Heart left ventricle (tissue), 16 donors: ENCODE measurements at regions not wholly inside any gene's neighbourhood (a gene's known extent, or its start where the extent isn't known, plus 50 kb on each side); places are given as distances from the start of the nearest gene placed in this dataset.

Source experiments
- ATAC-seq, 4 donors: fragments of 200-7000 bp; cut with Tn5 transposase; one replicate each; pipeline ENCODE4 v1.9.1; 2020 to 2022; ENCODE audit warnings: moderate library complexity in 4 of 4, mild to moderate bottlenecking in 3 of 4, moderate number of reproducible peaks in 1 of 4
- DNase-seq, 5 donors: peaks; one replicate each; pipeline ENCODE4 v3.0.0-alpha.2; 2020
- H3K27ac ChIP-seq, 12 donors: fragments of 200-600 bp; sonication (generic) in 4 of 12; one replicate each; pipeline versions ENCODE4 v1.5.0 to v1.8.0; 2016 to 2022; ENCODE audit warnings: mild to moderate bottlenecking in 2 of 12
- H3K27me3 ChIP-seq, 9 donors: fragments of 200-600 bp; sonication (generic) in 2 of 9; one replicate each; pipeline versions ENCODE4 v1.5.1 to v1.8.0; 2016 to 2022; ENCODE audit warnings: mild to moderate bottlenecking in 3 of 9
- H3K36me3 ChIP-seq, 9 donors: fragments of 200-600 bp; sonication (generic) in 2 of 9; one replicate each; pipeline versions ENCODE4 v1.5.0 to v1.8.0; 2018 to 2022; ENCODE audit warnings: mild to moderate bottlenecking in 2 of 9
- H3K4me1 ChIP-seq, 12 donors: fragments of 200-600 bp; sonication (generic) in 4 of 12; one replicate each; pipeline versions ENCODE4 v1.5.0 to v1.8.0; 2016 to 2022; ENCODE audit warnings: mild to moderate bottlenecking in 3 of 12
- H3K4me3 ChIP-seq, 12 donors: fragments of 200-600 bp; sonication (generic) in 4 of 12; one replicate each; pipeline versions ENCODE4 v1.5.0 to v1.8.0; 2017 to 2022; ENCODE audit warnings: mild to moderate bottlenecking in 9 of 12, moderate library complexity in 4 of 12
- H3K9me3 ChIP-seq, 12 donors: fragments of 200-600 bp; sonication (generic) in 4 of 12; one replicate each; pipeline versions ENCODE4 v1.5.0 to v1.8.0; 2016 to 2022; ENCODE audit warnings: mild to moderate bottlenecking in 1 of 12
- CTCF ChIP-seq, 12 donors: fragments of 200-600 bp; sonication (generic) in 4 of 12; IDR thresholded peaks; one replicate each; pipeline versions ENCODE4 v1.5.0 to v1.8.0; 2018 to 2022; ENCODE audit warnings: antibody characterized with exemption in 12 of 12, mild to moderate bottlenecking in 5 of 12
- POLR2A ChIP-seq, 2 donors: fragments of 450-650 bp; IDR thresholded peaks; one replicate each; pipeline ENCODE4 v1.6.1; 2017; ENCODE audit warnings: antibody characterized with exemption in 2 of 2, mild to moderate bottlenecking in 2 of 2, moderate library complexity in 2 of 2
- WGBS, 4 donors: extraction: QIAGEN DNeasy Blood & Tissue Kit in 2 of 4; methylation state at CpG; one replicate each; pipeline versions ENCODE4 v1.1.5 to v1.1.7; 2013 to 2018; 5-methylcytosine and 5-hydroxymethylcytosine counted together
- intact Hi-C, 10 donors: fragments of 100-400 bp; cut with DNase I; formaldehyde crosslinking; loops; one replicate each; pipeline versions ENCODE4 v1.11.1 to v1.14.2; 2022
- donor health status: ischemic (EF 13 %, LVEDD 7.1; RV severe dilation, severe dysfunction).
- donor health status: healthy with polysubstance abuse.
- donor health status: DM: no; HTN: yes; CAD: no.
- donor health status: DM: no; HTN: no; CAD: no.
- donor health status: ischemic (EF 25% LVEDD 6.9; RV normal size, moderate dysfunction).
- donor health status: ischemic (EF 25% LVEDD 5.7; RV mildly dilated, moderate dysfunction).
- donor health status: healthy.
- donor health status: DM: yes; HTN: yes; CAD: no.
- donor health status: ischemic (EF 35%, LVEDD 5.7; RV mildly dilated, moderate dysfunction).
- donor health status: nonischemic (EF 11% LVEDD 7.7; RV severe dilation, severe dysfunction).
- donor health status: DM: yes; HTN: yes; CAD: no.
- donor health status: PGD.
- donor health status: ischemic (EF 29% LVEDD 5.4; RV normal size, mild dysfunction).
- donor health status: nonischemic (EF 23%, LVEDD 6.1; RV moderate dilation, normal function).

DNA sequence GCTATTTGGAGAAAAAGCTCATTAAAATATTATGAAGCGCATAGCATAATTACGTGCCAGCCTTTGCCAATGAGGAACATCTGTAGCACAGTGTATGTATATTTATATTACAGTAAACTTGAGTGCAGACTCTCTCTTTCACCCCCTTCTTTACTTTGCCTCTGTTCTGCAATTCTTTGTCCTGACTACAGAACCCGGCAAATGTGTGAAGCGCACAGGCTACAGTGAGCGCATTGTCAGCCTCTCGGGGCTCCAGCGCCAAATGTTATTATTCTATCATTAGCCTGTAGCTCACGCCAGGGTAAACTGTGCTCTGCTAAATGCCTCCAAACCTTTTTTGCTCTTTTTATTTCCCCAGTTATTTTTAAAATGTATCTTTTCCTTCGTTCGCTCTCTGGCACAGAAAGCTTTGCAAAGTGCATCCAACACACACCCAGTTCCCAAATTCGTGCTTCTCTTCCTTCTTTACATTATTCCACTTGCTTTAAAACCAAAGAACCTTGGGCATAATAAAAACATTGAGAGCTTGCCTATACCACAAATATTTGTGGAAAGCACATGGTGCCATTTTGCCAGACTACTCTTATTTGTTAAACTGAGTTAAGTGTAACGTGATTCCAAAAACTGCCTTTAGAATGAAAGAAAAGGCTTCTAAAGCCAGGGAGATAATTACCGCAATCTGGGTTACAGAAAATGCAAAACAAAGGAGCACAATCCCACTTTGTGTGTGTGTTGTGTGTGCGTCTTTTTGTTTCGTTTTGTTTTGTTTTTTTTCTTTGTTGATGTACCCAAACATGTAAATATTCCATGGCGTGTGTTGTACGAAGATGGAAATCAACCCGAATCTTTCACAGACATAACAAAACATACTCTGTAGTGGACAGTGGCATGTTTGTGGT lies 164.1 kb upstream of the MPDZ start:
- peak in 1 of 5 donors; percentile 31 for DNase-seq
- intact Hi-C loops = loop anchor here in 8 of 10 donors (5.0 to 10.0 kb wide), 7 partner anchors 241 to 909 kb away; no protein-coding TSS in a partner anchor
- Histone ChIP-seq H3K27ac (peak overlapping the region in 8 of 12 donors; percentile 3 to 72 (median 28)), H3K4me1 (peaks cover 1 to 60% (median 36%) of the 10 kb centered on the region in 12 donors), H3K9me3 (no peaks in the 10 kb centered on the region), H3K27me3 (no peaks in the 10 kb centered on the region), H3K4me3 (peak overlapping the region in 8 of 12 donors; percentile 2 to 35 (median 14)), H3K36me3 (no peaks in the 10 kb centered on the region)
- TF ChIP-seq CTCF (IDR thresholded peaks at IDR 0.05) = no peak
- 72 to 83% (median 81%) methylated on average over 18 of the region's 18 CpGs for WGBS, 4 donors
- peak in 2 of 4 donors; percentile 21 to 24 for ATAC-seq

DNA sequence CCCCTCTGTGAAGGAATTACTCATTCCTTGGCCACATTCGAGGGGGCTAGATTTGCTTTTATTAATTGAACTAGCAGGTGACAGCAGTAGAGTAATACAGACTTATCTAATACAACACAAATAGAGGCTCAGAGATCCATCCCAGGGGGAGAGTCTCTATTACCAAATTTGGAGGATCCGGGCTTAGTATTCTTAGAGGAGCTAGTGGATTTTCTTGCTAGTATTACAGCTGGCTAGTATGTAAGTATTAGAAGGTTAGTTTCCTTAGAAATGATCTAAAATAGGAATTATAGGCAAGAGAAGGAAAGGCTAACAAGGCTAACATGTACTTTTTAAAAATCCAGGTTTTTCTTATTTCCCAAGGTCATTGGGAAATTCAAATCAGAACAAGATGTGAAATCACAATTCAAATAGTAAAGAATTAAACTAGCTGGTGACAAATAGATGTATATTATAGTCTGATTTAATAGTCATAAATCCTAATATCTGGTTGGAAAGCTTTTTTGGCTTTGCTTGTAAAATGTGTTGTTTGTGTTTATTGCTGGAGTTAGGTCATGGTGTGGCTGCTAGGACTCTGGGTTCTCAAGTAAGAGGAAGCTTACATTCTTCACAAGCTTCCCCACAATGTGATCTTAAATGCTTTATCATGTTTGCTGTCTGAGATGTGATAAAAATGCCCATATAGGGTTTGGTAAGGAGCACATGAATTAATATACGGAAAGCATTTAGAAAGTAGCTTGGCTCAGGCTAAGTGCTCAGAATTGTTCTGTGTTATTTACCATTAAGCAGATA lies 160.4 kb upstream of the MPDZ start:
- Histone ChIP-seq H3K36me3 (no peaks in the 10 kb centered on the region), H3K27me3 (no peaks in the 10 kb centered on the region), H3K4me1 (peaks cover 0 to 29% (median 7%) of the 10 kb centered on the region in 12 donors), H3K9me3 (no peaks in the 10 kb centered on the region), H3K4me3 (no peak overlapping the region), H3K27ac (no peak overlapping the region)
- ATAC-seq (peak in 1 of 4 donors; percentile 32), DNase-seq (no peak)
- TF ChIP-seq POLR2A (IDR thresholded peaks at IDR 0.05) (no peak), CTCF (IDR thresholded peaks at IDR 0.05) (no peak)
- 72 to 84% (median 81%) methylated on average over 3 of the region's 3 CpGs for WGBS, 4 donors
- intact Hi-C loops = loop anchor here (5.0 to 10.0 kb wide), 7 partner anchors 245 to 912 kb away; no protein-coding TSS in a partner anchor

DNA sequence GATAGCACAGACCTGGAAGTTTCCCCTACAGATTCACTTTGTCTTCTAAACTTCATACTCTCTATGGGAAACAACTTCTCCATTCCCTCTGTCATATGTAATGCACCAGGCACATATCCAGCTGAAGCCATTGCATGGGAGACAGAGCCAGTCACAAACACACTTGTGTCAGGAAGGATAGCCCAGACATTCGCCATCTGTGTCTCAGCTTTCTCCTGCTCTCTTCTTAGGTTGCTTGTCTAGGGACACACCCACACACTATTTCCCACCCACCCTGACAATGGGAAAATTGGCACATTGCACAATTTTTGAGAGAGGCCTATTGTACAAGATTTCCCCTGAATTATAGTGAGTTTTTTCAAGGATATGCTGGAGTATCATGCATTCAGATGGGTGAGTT lies 158.4 kb upstream of the MPDZ start:
- peak in 3 of 4 donors; percentile 27 to 85 (median 69) for ATAC-seq
- no peaks in the 10 kb centered on the region for H3K27me3 ChIP-seq
- peak in 3 of 5 donors; percentile 12 to 38 (median 23) for DNase-seq
- WGBS, 4 donors = 40 to 71% (median 60%) methylated on average over 1 of the region's 1 CpG
- H3K27ac ChIP-seq = peak overlapping the region in 2 of 12 donors; percentile 8 to 21
- intact Hi-C loops = loop anchor here in 2 of 10 donors (10.0 kb wide), 2 partner anchors 587 to 667 kb away; no protein-coding TSS in a partner anchor
- TF ChIP-seq CTCF (IDR thresholded peaks at IDR 0.05) (no peak), POLR2A (IDR thresholded peaks at IDR 0.05) (no peak)
- no peak overlapping the region for H3K4me3 ChIP-seq
- no peaks in the 10 kb centered on the region for H3K9me3 ChIP-seq
- H3K4me1 ChIP-seq = peaks cover 0 to 22% (median 5%) of the 10 kb centered on the region in 12 donors
- H3K36me3 ChIP-seq = no peaks in the 10 kb centered on the region
